Heart right ventricle (tissue), 16 donors: ENCODE measurements at regions not wholly inside any gene's neighbourhood (a gene's known extent, or its start where the extent isn't known, plus 50 kb on each side); places are given as distances from the start of the nearest gene placed in this dataset.

Source experiments
- ATAC-seq, 8 donors: fragments of 200-7000 bp; cut with Tn5 transposase; one replicate each; pipeline ENCODE4 v1.9.1; 2020; ENCODE audit warnings: mild to moderate bottlenecking in 8 of 8, moderate library complexity in 8 of 8, moderate number of reproducible peaks in 1 of 8
- DNase-seq, 2 donors: peaks; one replicate each; pipeline ENCODE4 v3.0.0-alpha.2; 2020
- H3K27ac ChIP-seq, 10 donors: fragments of 200-600 bp; sonication (generic) in 2 of 10; one replicate each; pipeline versions ENCODE4 v1.5.0 to v1.8.0; 2020 to 2022; ENCODE audit warnings: mild to moderate bottlenecking in 3 of 10
- H3K27me3 ChIP-seq, 7 donors: fragments of 200-600 bp; one replicate each; pipeline ENCODE4 v1.8.0; 2021 to 2022; ENCODE audit warnings: mild to moderate bottlenecking in 2 of 7
- H3K36me3 ChIP-seq, 9 donors: fragments of 200-600 bp; sonication (generic) in 1 of 9; one replicate each; pipeline versions ENCODE4 v1.5.0 to v1.8.0; 2020 to 2022; ENCODE audit warnings: mild to moderate bottlenecking in 2 of 9
- H3K4me1 ChIP-seq, 9 donors: fragments of 200-600 bp; sonication (generic) in 1 of 9; one replicate each; pipeline versions ENCODE4 v1.5.0 to v1.8.0; 2020 to 2022; ENCODE audit warnings: mild to moderate bottlenecking in 4 of 9
- H3K4me3 ChIP-seq, 10 donors: fragments of 200-600 bp; sonication (generic) in 2 of 10; one replicate each; pipeline versions ENCODE4 v1.5.0 to v1.8.0; 2020 to 2022; ENCODE audit warnings: mild to moderate bottlenecking in 7 of 10, moderate library complexity in 2 of 10
- H3K9me3 ChIP-seq, 11 donors: fragments of 200-600 bp in 10 of 11; sonication (generic) in 2 of 11; one replicate each; pipeline versions ENCODE4 v1.5.0 to v1.8.0; 2013 to 2022; ENCODE audit warnings: mild to moderate bottlenecking in 2 of 11, control low read depth in 1 of 11, moderate library complexity in 1 of 11
- WGBS, 2 donors: extraction: QIAGEN DNeasy Blood & Tissue Kit; methylation state at CpG; one replicate each; pipeline ENCODE4 v1.1.7; 2013; ENCODE audit warnings: inconsistent platforms in 1 of 2; 5-methylcytosine and 5-hydroxymethylcytosine counted together
- intact Hi-C, 10 donors: fragments of 100-400 bp; cut with DNase I; formaldehyde crosslinking; loops; one replicate each; pipeline versions ENCODE4 v1.11.1 to v1.14.2; 2022
- TF ChIP-seq, protein P1 (sequence below), 9 donors: fragments of 200-600 bp; sonication (generic) in 2 of 9; IDR thresholded peaks; one replicate each; pipeline versions ENCODE4 v1.5.0 to v1.8.0; 2021 to 2022; ENCODE audit warnings: antibody characterized with exemption in 9 of 9, mild to moderate bottlenecking in 5 of 9, moderate library complexity in 1 of 9
- donor health status: Arrhythmogenic right ventricular cardiomyopathy.
- donor health status: ischemic (EF 13 %, LVEDD 7.1; RV severe dilation, severe dysfunction).
- donor health status: healthy with polysubstance abuse.
- donor health status: DM: no; HTN: yes; CAD: no.
- donor health status: DM: no; HTN: no; CAD: no.
- donor health status: ischemic (EF 25% LVEDD 6.9; RV normal size, moderate dysfunction).
- donor health status: ischemic (EF 25% LVEDD 5.7; RV mildly dilated, moderate dysfunction).
- donor health status: healthy.
- donor health status: DM: yes; HTN: yes; CAD: no.
- donor health status: Ischemic cardiomyopathy.
- donor health status: ischemic (EF 35%, LVEDD 5.7; RV mildly dilated, moderate dysfunction).
- donor health status: nonischemic (EF 11% LVEDD 7.7; RV severe dilation, severe dysfunction).
- donor health status: DM: yes; HTN: yes; CAD: no.
- donor health status: PGD.
- donor health status: ischemic (EF 29% LVEDD 5.4; RV normal size, mild dysfunction).
- donor health status: nonischemic (EF 23%, LVEDD 6.1; RV moderate dilation, normal function).

DNA sequence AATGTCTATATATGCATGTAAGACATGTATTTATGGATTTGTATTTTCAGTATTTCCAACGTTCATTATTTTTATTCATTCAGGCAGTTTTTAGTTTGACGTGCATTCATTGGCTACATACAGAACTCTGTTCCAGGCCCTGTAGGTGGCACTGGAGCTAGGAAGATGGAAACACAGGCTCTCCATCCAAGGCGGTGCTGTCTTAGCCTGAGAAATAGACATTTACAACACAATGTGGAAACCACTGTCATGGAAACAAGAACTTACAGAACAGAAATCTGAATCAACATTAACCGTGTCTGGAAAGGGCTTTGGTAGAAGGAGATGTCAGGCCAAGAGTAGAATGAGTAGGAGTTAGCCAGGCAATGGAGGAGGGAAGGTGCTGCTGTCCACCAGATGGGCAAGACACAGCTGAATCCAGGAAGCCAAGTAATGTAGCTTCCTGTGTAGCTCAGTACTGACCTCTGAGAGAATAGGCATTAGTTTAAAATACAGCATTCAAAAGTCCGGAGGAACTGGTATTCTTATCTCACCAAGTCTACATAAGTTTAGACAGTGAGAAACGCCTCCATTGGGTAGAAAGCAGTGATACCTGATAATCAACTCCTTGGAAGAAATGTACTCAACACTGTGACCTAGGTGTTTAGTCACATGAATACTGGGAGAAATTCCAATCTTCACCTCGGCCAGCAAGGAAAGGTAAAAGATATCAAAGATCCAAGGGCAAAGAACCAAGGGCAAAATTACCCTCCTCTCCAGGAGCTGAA, 388.6 kb upstream of the CDH6 start:
- 53 to 66% methylated on average over 7 of the region's 7 CpGs for WGBS, 2 donors
- DNase-seq (peak in 1 of 2 donors; percentile 8), ATAC-seq (peak in 5 of 8 donors; percentile 59 to 83 (median 80))
- Histone ChIP-seq H3K4me1 (no peaks in the 10 kb centered on the region), H3K36me3 (no peaks in the 10 kb centered on the region), H3K9me3 (peaks cover 0 to 4% (median 0%) of the 10 kb centered on the region in 11 donors), H3K27me3 (no peaks in the 10 kb centered on the region), H3K27ac (no peak overlapping the region), H3K4me3 (no peak overlapping the region)
- intact Hi-C loops: loop anchor here in 9 of 10 donors (1.0 to 10.0 kb wide), 5 partner anchors 377 to 430 kb away; no protein-coding TSS in a partner anchor
- TF ChIP-seq, protein P1, sequence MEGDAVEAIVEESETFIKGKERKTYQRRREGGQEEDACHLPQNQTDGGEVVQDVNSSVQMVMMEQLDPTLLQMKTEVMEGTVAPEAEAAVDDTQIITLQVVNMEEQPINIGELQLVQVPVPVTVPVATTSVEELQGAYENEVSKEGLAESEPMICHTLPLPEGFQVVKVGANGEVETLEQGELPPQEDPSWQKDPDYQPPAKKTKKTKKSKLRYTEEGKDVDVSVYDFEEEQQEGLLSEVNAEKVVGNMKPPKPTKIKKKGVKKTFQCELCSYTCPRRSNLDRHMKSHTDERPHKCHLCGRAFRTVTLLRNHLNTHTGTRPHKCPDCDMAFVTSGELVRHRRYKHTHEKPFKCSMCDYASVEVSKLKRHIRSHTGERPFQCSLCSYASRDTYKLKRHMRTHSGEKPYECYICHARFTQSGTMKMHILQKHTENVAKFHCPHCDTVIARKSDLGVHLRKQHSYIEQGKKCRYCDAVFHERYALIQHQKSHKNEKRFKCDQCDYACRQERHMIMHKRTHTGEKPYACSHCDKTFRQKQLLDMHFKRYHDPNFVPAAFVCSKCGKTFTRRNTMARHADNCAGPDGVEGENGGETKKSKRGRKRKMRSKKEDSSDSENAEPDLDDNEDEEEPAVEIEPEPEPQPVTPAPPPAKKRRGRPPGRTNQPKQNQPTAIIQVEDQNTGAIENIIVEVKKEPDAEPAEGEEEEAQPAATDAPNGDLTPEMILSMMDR (IDR thresholded peaks at IDR 0.05): peak in 8 of 9 donors; percentile 10 to 67 (median 51)

DNA sequence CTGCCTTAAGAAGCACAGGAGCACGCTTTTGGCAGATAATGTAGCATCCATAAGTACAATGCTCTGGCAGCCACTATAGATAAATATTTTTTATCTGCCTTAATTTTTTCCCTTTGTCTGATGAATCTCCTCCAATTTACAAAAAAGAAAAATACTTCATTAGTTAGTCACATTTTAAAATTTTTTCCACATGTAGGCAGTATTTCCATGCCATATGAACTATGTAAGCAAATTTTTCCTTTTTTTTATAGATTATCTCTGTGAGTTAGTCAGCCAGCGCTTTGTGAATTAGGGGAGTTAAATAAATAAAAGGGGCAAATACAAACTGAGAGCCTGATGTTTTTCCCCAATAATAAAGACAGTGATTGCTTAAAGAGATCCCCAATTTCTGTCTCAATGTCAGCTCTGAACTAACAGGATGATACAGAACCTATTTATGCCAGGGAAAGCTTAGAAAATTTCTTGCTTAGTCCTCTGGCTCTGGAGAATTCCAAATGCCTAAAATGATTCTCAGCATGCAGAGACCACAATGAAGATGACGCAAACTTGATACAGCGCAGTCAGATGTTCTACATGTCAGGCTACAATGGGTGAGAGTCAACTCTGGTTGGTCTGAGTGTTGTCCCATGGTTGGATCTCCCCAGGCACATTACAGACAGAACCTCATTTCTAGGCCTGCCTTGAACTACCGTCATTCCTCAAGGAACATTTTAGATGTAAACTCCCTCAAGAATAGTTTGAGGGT, 390.4 kb upstream of the CDH6 start:
- no peaks in the 10 kb centered on the region for H3K4me1 ChIP-seq
- DNase-seq: no peak
- H3K4me3 ChIP-seq: no peak overlapping the region
- no peak overlapping the region for H3K27ac ChIP-seq
- no peaks in the 10 kb centered on the region for H3K27me3 ChIP-seq
- WGBS, 2 donors: 80 to 82% methylated on average over 5 of the region's 5 CpGs
- H3K36me3 ChIP-seq: no peaks in the 10 kb centered on the region
- intact Hi-C loops: loop anchor here in 8 of 10 donors (5.0 to 10.0 kb wide), 4 partner anchors 379 to 432 kb away; no protein-coding TSS in a partner anchor
- no peak for ATAC-seq
- TF ChIP-seq, protein P1 (IDR thresholded peaks at IDR 0.05): no peak
- no peaks in the 10 kb centered on the region for H3K9me3 ChIP-seq

GRCh38 chr5:30781643-30782042, 411.8 kb upstream of the CDH6 start:
- no peak for ATAC-seq

More at GRCh38 chr5:30781643-30782042, 411.8 kb upstream of the CDH6 start:
- 66 to 77% methylated on average over 2 of the region's 2 CpGs for WGBS, 2 donors
- H3K4me1 ChIP-seq: no peaks in the 10 kb centered on the region
- H3K36me3 ChIP-seq: no peaks in the 10 kb centered on the region
- no peak overlapping the region for H3K4me3 ChIP-seq
- H3K9me3 ChIP-seq: peaks cover 0 to 17% (median 0%) of the 10 kb centered on the region in 11 donors
- no peak overlapping the region for H3K27ac ChIP-seq
- intact Hi-C loops: no loop called here
- TF ChIP-seq, protein P1 (IDR thresholded peaks at IDR 0.05): no peak
- no peaks in the 10 kb centered on the region for H3K27me3 ChIP-seq
- DNase-seq: no peak
